Brain microvascular endothelial cell (primary cell): ENCODE measurements at regions not wholly inside any gene's neighbourhood (a gene's known extent, or its start where the extent isn't known, plus 50 kb on each side); places are given as distances from the start of the nearest gene placed in this dataset.

ENCODE experiments used
- DNase-seq: peaks from one replicate; pipeline ENCODE4 v3.0.0-alpha.2; 2020
- H3K27ac ChIP-seq: fragments of 250-450 bp; sonication (Bioruptor Pico); 2 replicates; pipeline ENCODE4 v1.5.1; 2020; ENCODE audit warnings: mild to moderate bottlenecking, moderate library complexity
- H3K27me3 ChIP-seq: fragments of 250-450 bp; sonication (Bioruptor Pico); replicated peaks from 2 replicates; pipeline ENCODE4 v1.5.1; 2020; ENCODE audit warnings: mild to moderate bottlenecking
- H3K36me3 ChIP-seq: fragments of 250-450 bp; sonication (Bioruptor Pico); replicated peaks from 2 replicates; pipeline ENCODE4 v1.5.1; 2020; ENCODE audit warnings: mild to moderate bottlenecking
- H3K4me3 ChIP-seq: 2 replicates; pipeline ENCODE4 v1.5.1; 2011; ENCODE audit warnings: low read depth, mild to moderate bottlenecking, control low read depth, low read length, moderate library complexity
- in situ Hi-C: cut with HindIII; loops from 2 replicates; pipeline ENCODE4 v1.10.0; 2017; ENCODE audit warnings: low sequenced_read_pairs, low pct_ligation_motif_present
- TF ChIP-seq, protein P1 (sequence below): IDR thresholded peaks from 2 replicates; pipeline ENCODE4 v1.5.1; 2011; ENCODE audit warnings: low read depth, mild to moderate bottlenecking, moderate library complexity, low read length, control low read depth, inconsistent platforms; ENCODE audit errors: missing control alignments

DNA sequence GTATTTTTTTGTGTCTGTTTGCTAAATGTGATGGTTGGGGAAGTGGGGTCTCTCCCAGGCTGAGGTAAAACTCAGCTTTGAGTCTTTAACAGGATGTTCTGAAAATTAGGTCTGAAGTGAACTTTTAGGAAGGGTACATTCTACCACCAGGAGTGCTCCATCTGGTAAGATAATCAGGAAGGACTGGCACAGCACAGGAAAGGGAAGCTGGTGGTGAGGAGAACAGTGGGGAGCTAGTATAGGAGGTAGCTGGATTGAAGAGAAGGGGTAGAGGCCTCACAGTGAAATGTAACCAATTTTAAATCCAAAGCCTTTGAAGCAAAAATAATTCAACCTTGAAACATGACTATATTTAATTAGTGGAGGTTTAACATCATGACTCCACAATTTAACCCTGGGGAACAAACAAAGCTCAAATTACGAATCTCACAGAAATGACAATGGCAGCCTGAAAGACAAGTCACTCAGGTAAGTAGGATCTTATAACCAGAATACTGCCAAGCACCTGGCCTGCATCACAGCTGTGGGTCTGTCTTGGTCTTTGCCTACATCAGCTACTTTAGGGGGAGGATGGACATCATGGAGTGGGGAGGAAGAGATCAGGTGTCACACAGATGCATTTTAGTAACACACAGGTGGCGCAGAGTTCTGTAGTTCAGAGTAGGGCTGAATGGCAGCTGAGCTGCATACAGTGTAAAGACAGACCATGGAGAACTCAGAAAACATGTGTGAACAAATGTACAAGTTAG, 445.3 kb downstream of the DMRT2 start:
- TF ChIP-seq, protein P1, sequence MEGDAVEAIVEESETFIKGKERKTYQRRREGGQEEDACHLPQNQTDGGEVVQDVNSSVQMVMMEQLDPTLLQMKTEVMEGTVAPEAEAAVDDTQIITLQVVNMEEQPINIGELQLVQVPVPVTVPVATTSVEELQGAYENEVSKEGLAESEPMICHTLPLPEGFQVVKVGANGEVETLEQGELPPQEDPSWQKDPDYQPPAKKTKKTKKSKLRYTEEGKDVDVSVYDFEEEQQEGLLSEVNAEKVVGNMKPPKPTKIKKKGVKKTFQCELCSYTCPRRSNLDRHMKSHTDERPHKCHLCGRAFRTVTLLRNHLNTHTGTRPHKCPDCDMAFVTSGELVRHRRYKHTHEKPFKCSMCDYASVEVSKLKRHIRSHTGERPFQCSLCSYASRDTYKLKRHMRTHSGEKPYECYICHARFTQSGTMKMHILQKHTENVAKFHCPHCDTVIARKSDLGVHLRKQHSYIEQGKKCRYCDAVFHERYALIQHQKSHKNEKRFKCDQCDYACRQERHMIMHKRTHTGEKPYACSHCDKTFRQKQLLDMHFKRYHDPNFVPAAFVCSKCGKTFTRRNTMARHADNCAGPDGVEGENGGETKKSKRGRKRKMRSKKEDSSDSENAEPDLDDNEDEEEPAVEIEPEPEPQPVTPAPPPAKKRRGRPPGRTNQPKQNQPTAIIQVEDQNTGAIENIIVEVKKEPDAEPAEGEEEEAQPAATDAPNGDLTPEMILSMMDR, result no peak
- in situ Hi-C loops, result no loop called here
- H3K4me3 ChIP-seq, result no peak overlapping the region
- no peaks in the 10 kb centered on the region for H3K27me3 ChIP-seq
- H3K27ac ChIP-seq, result no peak overlapping the region
- DNase-seq, result no peak
- no peaks in the 10 kb centered on the region for H3K36me3 ChIP-seq

DNA sequence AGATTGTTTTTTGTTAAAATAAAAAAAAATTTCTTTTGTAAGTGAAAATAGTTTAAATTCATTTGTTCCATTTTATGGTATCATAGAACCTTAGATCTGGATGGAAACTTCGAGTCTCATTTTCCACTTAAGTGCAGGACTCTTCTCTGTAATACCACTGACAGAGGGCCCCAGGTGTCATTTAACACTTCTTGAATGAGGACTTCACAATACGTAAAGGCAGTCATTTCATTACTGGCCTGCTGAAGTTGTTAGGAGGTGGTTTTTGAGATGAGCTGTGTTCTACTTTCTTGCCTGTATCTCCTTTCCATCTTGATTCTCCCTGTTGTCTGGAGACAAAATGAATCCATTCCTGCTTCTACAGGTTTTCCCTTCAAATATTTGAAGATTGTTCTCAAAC, 455.3 kb downstream of the DMRT2 start:
- H3K36me3 ChIP-seq, result no peaks in the 10 kb centered on the region
- in situ Hi-C loops, result no loop called here
- TF ChIP-seq, protein P1, result no peak
- no peaks in the 10 kb centered on the region for H3K27me3 ChIP-seq
- H3K4me3 ChIP-seq, result no peak overlapping the region
- no peak overlapping the region for H3K27ac ChIP-seq
- no peak for DNase-seq

DNA sequence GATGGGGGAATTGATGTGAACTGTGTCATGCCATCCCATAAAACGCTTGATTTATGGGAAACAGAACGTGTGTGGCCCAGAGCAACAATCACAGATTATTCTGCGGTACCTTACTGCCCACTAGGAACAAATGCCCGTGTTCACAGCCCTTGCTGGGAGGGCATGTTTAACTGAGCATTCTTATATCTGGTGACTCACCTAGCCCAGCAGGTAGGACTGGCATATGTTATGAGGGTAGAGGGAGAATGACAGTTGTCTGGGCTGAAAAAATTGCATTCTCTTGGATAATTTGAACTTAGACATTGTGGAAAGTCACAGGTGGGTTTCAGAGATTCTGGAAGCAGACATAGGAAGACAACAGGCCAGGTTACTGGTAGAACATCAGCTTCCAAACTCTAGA, 460.6 kb downstream of the DMRT2 start:
- no peak overlapping the region for H3K4me3 ChIP-seq
- H3K27ac ChIP-seq, result no peak overlapping the region
- TF ChIP-seq, protein P1, result no peak
- no peaks in the 10 kb centered on the region for H3K27me3 ChIP-seq
- no peaks in the 10 kb centered on the region for H3K36me3 ChIP-seq
- DNase-seq, result no peak
- in situ Hi-C loops, result no loop called here

DNA sequence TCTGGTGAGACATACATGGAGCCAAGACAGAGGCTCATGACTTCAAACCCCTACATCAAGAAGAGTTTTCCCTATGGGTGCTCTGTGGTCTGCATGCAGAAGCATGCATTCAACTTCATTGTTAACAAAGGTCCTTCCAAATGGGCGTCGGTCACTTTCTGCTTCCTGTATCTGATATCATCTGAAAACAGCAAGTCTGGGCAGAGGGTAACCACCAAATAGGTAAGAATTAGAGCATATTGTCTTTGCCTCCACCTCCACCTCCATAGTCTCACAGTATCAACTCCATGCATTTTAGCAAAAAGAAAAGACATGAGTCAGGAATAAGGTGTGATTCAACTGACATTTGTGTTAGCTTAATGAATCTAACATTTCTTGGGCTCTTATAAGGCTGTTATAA, 462.9 kb downstream of the DMRT2 start:
- no peaks in the 10 kb centered on the region for H3K27me3 ChIP-seq
- no peak overlapping the region for H3K27ac ChIP-seq
- TF ChIP-seq, protein P1, result no peak
- H3K4me3 ChIP-seq, result no peak overlapping the region
- DNase-seq, result no peak
- H3K36me3 ChIP-seq, result no peaks in the 10 kb centered on the region
- in situ Hi-C loops, result no loop called here

DNA sequence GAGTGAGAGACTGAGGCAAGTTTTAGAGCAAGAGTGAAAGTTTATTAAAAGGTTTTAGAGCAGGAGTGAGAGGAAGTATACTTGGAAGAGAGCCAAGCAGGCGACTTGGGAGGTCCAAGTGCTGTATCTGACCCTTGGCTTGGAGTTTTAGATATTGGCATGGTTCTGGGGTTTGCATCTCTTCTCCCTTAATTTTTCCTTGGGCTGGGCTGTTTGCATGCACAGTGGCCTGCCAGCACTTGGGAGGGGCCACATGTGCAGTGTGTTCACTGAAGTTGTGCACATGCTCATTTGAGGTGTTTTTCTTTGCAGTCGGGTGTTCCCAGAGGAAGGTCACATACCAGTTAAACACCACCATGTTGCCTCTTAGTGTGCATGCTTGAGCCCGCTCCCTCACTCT, 464.1 kb downstream of the DMRT2 start:
- no peaks in the 10 kb centered on the region for H3K36me3 ChIP-seq
- H3K4me3 ChIP-seq, result no peak overlapping the region
- no peak overlapping the region for H3K27ac ChIP-seq
- no peaks in the 10 kb centered on the region for H3K27me3 ChIP-seq
- no peak for DNase-seq
- in situ Hi-C loops, result no loop called here
- TF ChIP-seq, protein P1, result no peak
